ENCODE measurements at regions not wholly inside any gene's neighbourhood (a gene's known extent, or its start where the extent isn't known, plus 50 kb on each side); places are given as distances from the start of the nearest gene placed in this dataset.
"Not testable (repeated sequence)": the region's sequence is repeated elsewhere in the genome, so short reads cannot be mapped to it uniquely, and the experiment has no call there.

DNA sequence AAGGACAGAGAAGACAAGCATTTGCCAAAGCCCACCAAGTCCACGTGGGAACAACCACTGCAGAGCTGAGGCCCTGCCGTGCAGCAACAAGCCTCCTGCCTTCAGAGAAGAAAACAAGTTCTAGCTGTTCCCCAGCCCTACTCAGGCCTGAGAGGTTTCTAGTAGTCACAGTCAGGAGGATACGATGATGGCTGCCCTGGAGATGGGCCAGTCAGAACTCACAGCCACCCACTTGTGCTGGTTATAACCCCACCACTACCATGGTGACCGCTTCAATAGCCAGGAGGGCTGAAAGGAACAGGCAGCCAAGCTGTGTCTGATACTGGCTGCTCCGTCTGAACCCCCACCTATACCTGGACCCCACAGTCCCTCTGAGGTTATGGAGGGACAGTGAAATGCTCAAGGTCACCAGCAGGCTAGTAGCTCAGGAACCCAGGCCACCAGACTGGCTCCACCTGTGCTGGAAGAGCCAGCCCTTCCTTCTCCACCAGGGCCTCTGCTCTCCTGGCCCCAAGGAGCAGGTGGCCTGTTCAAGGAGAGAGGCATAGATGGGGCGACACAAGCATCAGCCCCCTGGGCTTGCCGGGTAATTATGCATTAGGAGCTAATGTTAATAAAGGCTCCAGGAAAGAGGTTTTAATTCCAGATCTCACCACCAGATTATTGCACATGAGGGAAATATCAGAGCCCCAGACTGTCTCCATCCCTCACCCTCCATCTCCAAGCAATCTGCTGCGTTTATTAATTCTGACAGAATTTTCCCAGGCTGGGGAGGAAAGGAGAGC, 125.8 kb upstream of the PCBD1 start:
- TF ChIP-seq, protein P1, sequence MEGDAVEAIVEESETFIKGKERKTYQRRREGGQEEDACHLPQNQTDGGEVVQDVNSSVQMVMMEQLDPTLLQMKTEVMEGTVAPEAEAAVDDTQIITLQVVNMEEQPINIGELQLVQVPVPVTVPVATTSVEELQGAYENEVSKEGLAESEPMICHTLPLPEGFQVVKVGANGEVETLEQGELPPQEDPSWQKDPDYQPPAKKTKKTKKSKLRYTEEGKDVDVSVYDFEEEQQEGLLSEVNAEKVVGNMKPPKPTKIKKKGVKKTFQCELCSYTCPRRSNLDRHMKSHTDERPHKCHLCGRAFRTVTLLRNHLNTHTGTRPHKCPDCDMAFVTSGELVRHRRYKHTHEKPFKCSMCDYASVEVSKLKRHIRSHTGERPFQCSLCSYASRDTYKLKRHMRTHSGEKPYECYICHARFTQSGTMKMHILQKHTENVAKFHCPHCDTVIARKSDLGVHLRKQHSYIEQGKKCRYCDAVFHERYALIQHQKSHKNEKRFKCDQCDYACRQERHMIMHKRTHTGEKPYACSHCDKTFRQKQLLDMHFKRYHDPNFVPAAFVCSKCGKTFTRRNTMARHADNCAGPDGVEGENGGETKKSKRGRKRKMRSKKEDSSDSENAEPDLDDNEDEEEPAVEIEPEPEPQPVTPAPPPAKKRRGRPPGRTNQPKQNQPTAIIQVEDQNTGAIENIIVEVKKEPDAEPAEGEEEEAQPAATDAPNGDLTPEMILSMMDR (conservative IDR thresholded peaks at IDR 0.05): no peak
- no peak overlapping the region for H3K27ac ChIP-seq

DNA sequence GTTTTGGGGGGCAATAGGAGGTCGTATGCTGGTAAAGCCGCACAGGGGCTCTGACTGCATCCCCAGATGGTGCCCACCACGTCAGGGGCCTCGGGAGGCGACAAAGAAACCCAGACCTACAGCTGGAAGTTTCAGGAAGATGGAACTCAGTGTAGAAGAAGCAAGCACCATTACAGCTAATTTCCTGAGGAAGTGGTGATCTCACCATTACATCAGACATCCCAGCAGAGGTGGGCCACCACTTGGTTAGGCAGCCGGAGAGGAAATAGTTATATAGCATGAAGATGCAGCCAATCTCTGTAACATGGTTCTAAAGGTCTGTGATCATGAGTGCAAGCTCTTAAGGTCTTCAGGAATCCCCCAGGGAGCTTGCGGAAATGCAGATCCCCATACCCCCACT, 127.3 kb upstream of the PCBD1 start:
- no peak overlapping the region for H3K27ac ChIP-seq
- TF ChIP-seq, protein P1 (conservative IDR thresholded peaks at IDR 0.05): no peak

DNA sequence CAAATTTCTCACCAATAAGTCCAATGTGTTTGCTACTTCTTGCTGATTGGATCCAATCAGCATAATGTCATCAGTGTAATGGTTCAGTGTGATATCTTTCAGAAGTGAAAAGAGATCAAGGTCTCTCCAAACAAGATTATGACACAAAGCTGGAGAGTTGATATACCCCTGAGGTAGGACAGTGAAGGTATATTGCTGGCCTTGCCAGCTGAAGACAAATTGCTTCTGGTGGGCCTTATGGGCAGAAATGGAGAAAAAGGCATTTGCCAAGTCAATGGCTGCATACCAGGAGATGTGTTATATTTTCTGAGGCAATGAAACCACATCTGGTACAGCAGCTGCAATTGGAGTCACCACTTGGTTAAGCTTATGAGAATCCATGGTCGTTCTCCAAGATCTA, 131.7 kb upstream of the PCBD1 start:
- H3K27ac ChIP-seq: not testable (repeated sequence)

DNA sequence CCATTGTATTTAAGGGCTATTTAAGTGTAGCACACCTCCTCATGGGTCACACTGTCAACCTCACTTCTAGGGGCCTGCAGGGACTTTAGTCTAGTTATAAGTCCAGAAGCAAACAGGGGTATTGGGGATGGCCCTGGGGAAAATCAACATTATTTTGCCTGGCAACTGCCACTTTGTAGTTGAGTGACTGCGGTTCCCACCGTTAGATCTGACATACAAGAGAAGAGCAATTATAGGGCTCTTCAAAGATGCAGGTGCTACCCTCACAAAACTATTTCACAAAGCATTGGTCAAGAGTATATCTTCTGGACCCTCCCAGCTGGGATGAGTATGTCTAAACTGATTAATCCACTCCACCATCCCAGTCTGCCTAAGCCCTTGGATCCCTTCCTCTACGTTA, 133.0 kb upstream of the PCBD1 start:
- no peak overlapping the region for H3K27ac ChIP-seq
- TF ChIP-seq, protein P1 (conservative IDR thresholded peaks at IDR 0.05): no peak

DNA sequence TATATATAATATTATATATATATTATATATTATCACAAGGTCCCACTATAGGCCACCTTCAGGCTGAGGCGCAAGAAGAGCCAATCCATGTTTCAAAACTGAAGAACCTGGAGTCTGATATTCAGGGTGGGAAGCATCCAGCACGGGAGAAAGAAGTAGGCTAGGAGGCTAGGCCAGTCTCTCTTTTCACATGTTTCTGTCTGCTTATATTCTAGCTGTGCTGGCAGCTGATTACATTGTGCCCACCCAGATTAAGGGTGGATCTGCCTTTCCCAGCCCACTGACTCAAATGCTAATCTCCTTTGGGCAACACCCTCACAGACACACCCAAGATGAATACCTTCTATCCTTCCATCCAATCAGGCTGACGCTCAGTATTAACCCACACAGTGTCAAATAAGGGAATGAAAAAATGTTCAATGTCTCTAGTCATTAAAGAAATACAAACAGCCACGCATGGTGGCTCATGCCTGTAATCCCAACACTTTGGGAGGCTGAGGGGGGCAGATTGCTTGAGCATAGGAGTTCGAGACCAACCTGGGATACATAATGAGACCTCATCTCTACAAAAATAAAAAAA, 135.4 kb upstream of the PCBD1 start:
- TF ChIP-seq, protein P1 (conservative IDR thresholded peaks at IDR 0.05): no peak
- no peak overlapping the region for H3K27ac ChIP-seq

DNA sequence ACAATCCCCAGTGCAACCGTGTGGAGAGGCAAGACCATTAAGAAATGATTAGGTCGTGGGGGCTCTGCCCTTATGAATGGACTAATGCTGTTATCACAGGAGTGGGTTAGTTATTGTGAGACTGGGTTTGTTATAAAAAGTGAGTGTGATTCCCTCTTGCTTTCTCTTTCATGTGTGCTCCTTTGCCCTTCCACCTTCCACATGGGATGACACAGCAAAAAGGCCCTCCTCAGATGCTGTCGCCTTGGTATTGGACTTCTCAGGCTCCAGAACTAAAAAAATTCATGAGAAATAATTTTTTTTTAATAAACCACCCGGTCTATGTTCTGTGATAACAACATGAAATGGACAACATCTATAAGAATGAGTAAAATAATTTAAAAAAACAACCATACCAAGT, 136.1 kb upstream of the PCBD1 start:
- H3K27ac ChIP-seq: no peak overlapping the region
- TF ChIP-seq, protein P1 (conservative IDR thresholded peaks at IDR 0.05): no peak

DNA sequence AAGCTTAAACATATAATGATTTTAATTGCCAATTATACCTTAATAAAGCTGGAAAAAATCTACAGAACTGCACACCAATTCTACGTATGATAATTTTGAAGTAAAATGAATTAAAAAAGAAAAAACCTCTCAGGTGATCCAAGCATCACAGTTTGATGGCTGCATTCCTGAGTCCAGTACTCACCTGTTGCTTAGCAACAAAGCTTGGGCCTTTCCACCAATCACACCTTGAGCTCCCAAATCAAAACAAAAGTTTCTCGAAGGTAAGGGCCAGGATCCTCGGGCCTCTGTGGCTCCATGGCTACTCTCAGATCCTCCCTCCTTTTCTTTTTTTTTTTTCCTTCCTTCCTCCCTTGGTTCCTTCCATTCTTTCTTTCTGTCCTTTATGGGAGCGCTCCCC, 137.2 kb upstream of the PCBD1 start:
- TF ChIP-seq, protein P1 (conservative IDR thresholded peaks at IDR 0.05): no peak
- H3K27ac ChIP-seq: no peak overlapping the region

DNA sequence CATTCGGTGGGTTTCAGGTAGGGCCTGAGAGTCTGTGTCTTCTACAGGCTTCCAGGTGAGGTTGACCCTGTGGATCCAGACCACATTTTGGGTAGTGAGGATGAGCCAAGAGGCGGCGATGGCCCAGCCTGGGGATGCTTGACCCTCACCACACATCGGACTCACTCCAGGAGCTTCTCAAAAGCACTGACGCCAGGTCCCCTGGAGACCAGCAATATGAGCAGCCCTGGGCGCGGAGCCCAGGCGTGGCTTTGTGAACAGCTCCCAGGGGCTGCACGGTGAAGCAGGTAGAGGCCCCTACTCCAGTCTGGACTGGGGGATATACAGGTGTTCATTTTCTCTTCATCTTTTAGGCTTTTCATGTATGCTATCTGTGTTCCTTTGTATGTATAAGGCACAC, 139.7 kb upstream of the PCBD1 start:
- TF ChIP-seq, protein P1 (conservative IDR thresholded peaks at IDR 0.05): no peak
- H3K27ac ChIP-seq: no peak overlapping the region
